HUES64 (cell line): ENCODE measurements at regions not wholly inside any gene's neighbourhood (a gene's known extent, or its start where the extent isn't known, plus 50 kb on each side); places are given as distances from the start of the nearest gene placed in this dataset.

Experiments
- H3K27ac ChIP-seq: 2 replicates; pipeline ENCODE4 v1.7.0; 2013; ENCODE audit warnings: low read depth, low read length, inconsistent platforms
- H3K27me3 ChIP-seq: 2 replicates; pipeline ENCODE4 v1.6.1; 2013; ENCODE audit warnings: mild to moderate bottlenecking, low read length; ENCODE audit not compliant: insufficient read depth
- H3K36me3 ChIP-seq: 2 replicates; pipeline ENCODE4 v1.6.1; 2013; ENCODE audit warnings: mild to moderate bottlenecking, low read length; ENCODE audit not compliant: insufficient read depth
- H3K4me1 ChIP-seq: 2 replicates; pipeline ENCODE4 v1.6.1; 2013; ENCODE audit warnings: mild to moderate bottlenecking, low read length, moderate library complexity; ENCODE audit not compliant: insufficient read depth
- H3K4me3 ChIP-seq: 2 replicates; pipeline ENCODE4 v1.5.1; 2013; ENCODE audit warnings: mild to moderate bottlenecking, low read length, moderate library complexity
- H3K9ac ChIP-seq: 2 replicates; pipeline ENCODE4 v1.6.1; 2013; ENCODE audit warnings: mild to moderate bottlenecking, low read depth, low read length
- H3K9me3 ChIP-seq: 2 replicates; pipeline ENCODE4 v1.6.1; 2013; ENCODE audit warnings: low read depth, low read length; ENCODE audit not compliant: insufficient read depth
- WGBS: fragments of 150-250, 120-280 bp; methylation state at CpG from one replicate; pipeline ENCODE4 v1.1.7; 2013; ENCODE audit warnings: missing lambda C conversion rate; 5-methylcytosine and 5-hydroxymethylcytosine counted together

DNA sequence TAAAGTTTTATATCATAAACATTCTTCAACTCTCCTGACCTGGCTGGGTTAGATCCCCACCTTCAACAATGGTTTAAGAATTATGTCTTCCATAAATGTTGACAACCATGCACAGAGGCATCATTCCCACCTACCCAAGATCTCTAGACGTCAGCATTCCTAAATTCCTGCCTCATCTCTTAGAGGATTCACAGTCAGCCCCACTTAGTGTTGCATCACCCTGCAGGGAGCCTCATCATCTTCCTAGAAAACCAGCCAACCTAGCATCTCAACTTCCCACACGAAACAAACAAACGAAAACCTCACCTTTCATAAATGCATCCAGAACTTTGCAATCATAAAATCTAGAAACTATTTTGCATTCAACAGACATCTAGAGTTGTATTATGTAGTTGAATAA lies 816.1 kb upstream of the C9orf72 start:
- Histone ChIP-seq H3K27me3 (no peaks in the 10 kb centered on the region), H3K36me3 (no peaks in the 10 kb centered on the region), H3K4me3 (no peak overlapping the region), H3K4me1 (no peaks in the 10 kb centered on the region), H3K9me3 (peaks cover 4% of the 10 kb centered on the region; the same call in 1 of the 2 replicates), H3K9ac (no peak overlapping the region), H3K27ac (no peak overlapping the region)
- WGBS, result 72% methylated on average over 3 of the region's 3 CpGs

DNA sequence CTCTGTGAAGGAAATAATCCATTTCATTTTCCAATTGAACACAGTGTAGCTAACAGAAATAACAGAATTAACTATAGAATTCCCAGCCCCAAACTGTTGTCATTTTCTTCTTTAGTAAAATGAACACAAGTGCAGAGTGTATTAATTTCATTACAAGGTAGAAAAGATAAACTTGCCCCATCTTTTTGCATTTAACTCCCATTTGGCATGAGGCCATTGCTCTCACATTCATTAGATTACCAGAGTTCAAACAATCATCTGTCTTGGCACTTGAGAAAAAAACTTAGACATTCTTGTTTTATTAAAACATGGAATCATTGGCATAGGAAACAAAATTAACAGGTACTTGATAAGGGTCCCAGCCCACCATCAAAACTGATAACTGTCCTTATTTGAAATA lies 821.5 kb upstream of the C9orf72 start:
- Histone ChIP-seq H3K4me1 (no peaks in the 10 kb centered on the region), H3K36me3 (no peaks in the 10 kb centered on the region), H3K4me3 (no peak overlapping the region), H3K27ac (no peak overlapping the region), H3K9ac (no peak overlapping the region), H3K27me3 (no peaks in the 10 kb centered on the region), H3K9me3 (no peaks in the 10 kb centered on the region)

DNA sequence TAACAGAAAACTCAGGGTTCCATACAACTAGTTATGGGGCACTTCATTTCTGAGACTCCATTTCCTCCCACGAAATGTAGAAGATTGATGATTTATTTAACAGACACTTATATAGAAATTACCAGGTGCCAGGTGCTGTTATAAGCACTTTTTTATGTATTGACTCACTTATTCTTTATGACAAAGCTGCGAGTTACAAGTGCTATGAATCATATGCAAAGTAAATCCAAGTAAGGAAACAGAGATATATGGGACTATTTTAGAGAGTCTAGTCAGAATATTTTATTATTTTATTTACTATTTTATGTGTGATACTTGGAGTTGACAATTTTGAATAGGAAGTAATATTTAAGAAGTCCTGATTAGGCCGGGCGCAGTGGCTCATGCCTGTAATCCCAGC lies 822.8 kb upstream of the C9orf72 start:
- H3K9ac ChIP-seq, result no peak overlapping the region
- H3K27me3 ChIP-seq, result no peaks in the 10 kb centered on the region
- no peaks in the 10 kb centered on the region for H3K4me1 ChIP-seq
- H3K4me3 ChIP-seq, result no peak overlapping the region
- no peaks in the 10 kb centered on the region for H3K9me3 ChIP-seq
- H3K36me3 ChIP-seq, result no peaks in the 10 kb centered on the region
- H3K27ac ChIP-seq, result no peak overlapping the region
- WGBS, result 97% methylated on average over 2 of the region's 4 CpGs

DNA sequence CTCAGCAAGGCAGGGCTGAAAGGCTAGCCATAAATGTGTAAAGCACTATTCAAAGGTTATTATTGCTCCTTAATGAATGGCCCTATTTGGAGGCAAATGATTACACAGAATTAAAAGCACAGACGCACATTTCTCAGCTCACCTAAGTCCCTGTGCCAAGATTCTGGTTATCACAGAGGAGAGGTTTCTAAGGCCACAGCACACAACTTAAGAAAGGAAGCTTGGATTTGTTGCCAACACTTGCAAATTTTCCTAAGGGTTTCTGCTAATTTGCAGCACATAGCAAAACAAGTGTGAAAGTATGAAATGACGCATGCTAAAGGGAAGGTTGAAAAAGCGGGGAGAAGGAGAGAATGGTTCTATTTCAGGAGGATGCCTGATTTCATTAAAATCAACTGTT lies 834.1 kb upstream of the C9orf72 start:
- no peak overlapping the region for H3K27ac ChIP-seq
- H3K9ac ChIP-seq, result no peak overlapping the region
- no peaks in the 10 kb centered on the region for H3K9me3 ChIP-seq
- H3K4me3 ChIP-seq, result no peak overlapping the region
- WGBS, result 93% methylated on average over 3 of the region's 3 CpGs
- H3K27me3 ChIP-seq, result no peaks in the 10 kb centered on the region
- H3K36me3 ChIP-seq, result no peaks in the 10 kb centered on the region
- no peaks in the 10 kb centered on the region for H3K4me1 ChIP-seq

DNA sequence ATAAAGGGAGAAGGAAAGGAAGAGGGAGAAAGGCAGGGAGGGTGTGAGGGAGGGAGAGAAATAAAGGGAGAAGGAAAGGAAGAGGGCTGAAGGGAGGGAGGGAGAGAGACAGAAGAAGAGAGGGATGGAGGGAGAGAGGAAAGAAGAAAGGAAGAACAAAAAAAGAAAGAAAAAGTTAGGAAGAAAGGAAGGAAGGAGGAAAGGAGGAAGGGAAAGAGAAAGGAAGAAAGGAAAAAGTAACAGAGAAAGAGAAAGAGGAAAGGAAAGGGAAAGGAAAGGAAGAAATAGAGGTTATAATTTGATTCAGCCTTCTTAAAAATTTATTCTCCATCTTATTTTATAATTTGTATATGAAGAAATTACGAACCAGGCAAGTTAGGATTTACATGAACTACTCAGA lies 836.6 kb upstream of the C9orf72 start:
- Histone ChIP-seq H3K4me1 (no peaks in the 10 kb centered on the region; the same call in 1 of the 2 replicates), H3K9me3 (no peaks in the 10 kb centered on the region), H3K9ac (no peak overlapping the region), H3K27me3 (no peaks in the 10 kb centered on the region), H3K36me3 (no peaks in the 10 kb centered on the region), H3K4me3 (no peak overlapping the region), H3K27ac (no peak overlapping the region)
- no CpG with 5 or more reads among the region's 1 CpG for WGBS

DNA sequence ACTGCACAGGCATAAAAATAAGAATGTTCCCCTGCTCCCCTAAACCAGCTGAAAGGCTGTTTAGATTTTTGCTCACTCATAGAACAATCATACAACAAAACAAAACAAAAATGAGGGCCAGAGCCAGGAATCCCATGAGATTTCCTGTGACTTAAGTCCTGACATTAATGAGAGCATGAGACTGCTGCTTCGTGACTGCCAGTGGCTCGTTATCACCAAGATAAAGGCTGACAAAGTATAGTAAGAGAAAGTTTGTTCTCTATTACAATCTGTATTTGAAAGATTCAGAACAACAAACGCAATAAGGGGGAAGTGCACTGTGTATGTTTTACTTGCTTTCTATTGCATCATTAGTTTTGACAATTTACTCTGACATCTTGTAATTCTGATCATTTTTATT lies 837.1 kb upstream of the C9orf72 start:
- no peaks in the 10 kb centered on the region for H3K36me3 ChIP-seq
- no peak overlapping the region for H3K4me3 ChIP-seq
- H3K9me3 ChIP-seq, result no peaks in the 10 kb centered on the region
- H3K27ac ChIP-seq, result no peak overlapping the region
- H3K27me3 ChIP-seq, result no peaks in the 10 kb centered on the region
- H3K4me1 ChIP-seq, result no peaks in the 10 kb centered on the region; the same call in 1 of the 2 replicates
- 82% methylated on average over 2 of the region's 3 CpGs for WGBS
- H3K9ac ChIP-seq, result no peak overlapping the region

DNA sequence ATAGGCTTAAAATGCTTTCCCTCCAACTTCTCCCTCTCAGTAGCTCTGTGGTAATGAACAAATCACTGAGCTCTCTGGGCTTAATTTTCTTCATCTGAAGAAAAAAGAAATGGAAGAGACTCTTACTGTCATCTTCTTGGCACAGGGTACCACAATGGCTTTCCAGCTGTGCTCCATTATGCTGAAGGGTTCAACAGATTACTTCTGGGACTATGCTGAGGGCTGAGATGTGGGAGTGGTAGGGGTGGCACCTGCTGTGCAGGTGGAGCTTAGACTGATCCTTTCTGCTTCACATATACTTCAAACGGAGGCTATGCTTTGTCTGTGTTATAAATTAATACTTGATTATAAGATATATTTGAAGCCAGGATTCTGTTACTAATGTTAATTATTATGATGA lies 840.2 kb upstream of the C9orf72 start:
- Histone ChIP-seq H3K27me3 (no peaks in the 10 kb centered on the region), H3K9me3 (no peaks in the 10 kb centered on the region), H3K9ac (no peak overlapping the region), H3K36me3 (no peaks in the 10 kb centered on the region), H3K4me3 (no peak overlapping the region), H3K4me1 (no peaks in the 10 kb centered on the region; the same call in 1 of the 2 replicates), H3K27ac (no peak overlapping the region)
- no CpG with 5 or more reads among the region's 1 CpG for WGBS

DNA sequence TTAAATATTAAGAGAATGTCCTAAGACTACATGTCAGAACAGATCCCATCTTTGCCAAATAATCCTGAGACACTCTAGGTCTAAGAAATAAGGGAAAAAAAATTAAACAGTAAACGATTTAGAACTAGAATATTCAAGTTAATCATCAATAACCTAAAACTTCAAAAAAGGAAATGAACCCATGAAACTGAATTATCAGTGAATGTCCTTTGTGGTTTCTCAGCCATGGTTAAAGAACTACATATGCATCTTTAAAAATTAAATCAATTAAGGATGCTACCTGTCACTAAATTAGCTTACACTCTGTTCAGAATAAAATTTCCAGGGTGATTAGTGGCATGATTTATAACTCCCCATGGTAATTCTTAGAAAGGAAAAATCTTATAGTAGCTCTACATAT lies 850.0 kb upstream of the C9orf72 start:
- H3K4me3 ChIP-seq, result no peak overlapping the region
- WGBS, result 80% methylated on average over 1 of the region's 1 CpG

DNA sequence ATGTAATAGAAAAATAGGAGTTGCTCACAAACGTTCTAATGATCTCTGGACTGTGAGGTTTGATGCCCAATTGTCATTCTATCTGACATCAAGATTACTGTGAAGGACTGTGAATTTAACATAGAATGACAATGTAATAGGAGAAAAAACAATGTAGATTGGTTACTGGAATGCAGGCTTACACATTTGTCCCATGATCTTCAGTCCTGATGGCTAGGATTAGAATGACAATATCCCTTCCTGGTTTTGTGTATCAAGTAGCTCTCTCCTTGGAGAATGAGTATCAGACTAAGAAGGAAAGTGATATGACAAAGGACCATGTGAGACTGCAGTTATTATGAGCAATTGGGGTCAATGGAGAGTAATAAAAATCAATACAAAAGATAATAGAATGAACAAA lies 862.2 kb upstream of the C9orf72 start:
- H3K27ac ChIP-seq, result no peak overlapping the region
- 88% methylated on average over 1 of the region's 1 CpG for WGBS
- H3K9me3 ChIP-seq, result no peaks in the 10 kb centered on the region
- no peaks in the 10 kb centered on the region for H3K27me3 ChIP-seq
- H3K4me1 ChIP-seq, result peaks cover 5% of the 10 kb centered on the region; the same call in 1 of the 2 replicates
- H3K9ac ChIP-seq, result no peak overlapping the region
- no peak overlapping the region for H3K4me3 ChIP-seq
- no peaks in the 10 kb centered on the region for H3K36me3 ChIP-seq

More for the DNA sequence above, 850.0 kb upstream of the C9orf72 start:
- Histone ChIP-seq H3K27ac (no peak overlapping the region), H3K4me1 (no peaks in the 10 kb centered on the region), H3K27me3 (no peaks in the 10 kb centered on the region), H3K9me3 (no peaks in the 10 kb centered on the region), H3K36me3 (no peaks in the 10 kb centered on the region), H3K9ac (no peak overlapping the region)

DNA sequence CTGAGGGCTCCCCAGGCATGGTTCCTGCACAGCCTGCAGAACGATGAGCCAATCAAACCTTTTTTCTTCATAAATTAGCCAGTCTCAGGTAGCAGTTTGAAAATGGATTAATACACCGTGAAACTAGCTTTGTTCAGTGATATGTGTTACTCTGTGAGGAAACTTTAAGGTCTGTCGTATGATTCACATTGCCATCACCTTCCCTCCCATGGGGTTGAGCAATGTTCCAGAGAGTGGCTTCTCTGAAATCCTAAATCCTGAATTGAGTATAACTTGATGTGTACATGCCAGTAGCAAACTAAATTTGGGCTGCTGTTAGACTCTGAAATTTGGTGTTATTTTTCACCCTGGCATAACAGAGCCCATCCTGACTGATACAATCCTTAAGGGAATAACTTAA lies 866.4 kb upstream of the C9orf72 start:
- Histone ChIP-seq H3K9me3 (peaks cover 12% of the 10 kb centered on the region; the same call in 1 of the 2 replicates), H3K27me3 (no peaks in the 10 kb centered on the region), H3K36me3 (no peaks in the 10 kb centered on the region), H3K27ac (no peak overlapping the region), H3K4me3 (no peak overlapping the region), H3K4me1 (peaks cover 5% of the 10 kb centered on the region; the same call in 1 of the 2 replicates), H3K9ac (no peak overlapping the region)
- WGBS, result 91% methylated on average over 3 of the region's 3 CpGs

DNA sequence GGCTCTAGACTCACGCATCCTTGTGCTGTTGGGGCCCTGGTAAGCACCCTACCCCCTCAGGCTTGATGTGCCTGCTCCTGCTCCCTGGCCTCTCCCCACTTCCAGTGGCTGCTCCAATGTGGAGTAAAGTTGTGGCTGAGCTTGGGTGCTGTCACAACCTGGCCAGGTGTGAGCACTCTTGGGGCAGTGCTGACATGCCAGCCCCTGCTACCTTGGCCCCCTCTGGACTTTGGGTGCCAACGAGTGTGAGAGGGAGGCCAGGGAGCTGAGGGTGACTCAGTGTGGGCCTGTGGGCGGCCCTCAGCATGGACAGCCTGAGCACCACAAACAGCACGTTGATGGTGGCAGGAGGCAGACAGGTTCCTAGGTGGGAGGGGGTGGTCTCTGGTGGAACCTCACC lies 870.2 kb upstream of the C9orf72 start:
- Histone ChIP-seq H3K27me3 (no peaks in the 10 kb centered on the region), H3K9ac (no peak overlapping the region), H3K9me3 (peaks cover 12% of the 10 kb centered on the region; the same call in 1 of the 2 replicates)

DNA sequence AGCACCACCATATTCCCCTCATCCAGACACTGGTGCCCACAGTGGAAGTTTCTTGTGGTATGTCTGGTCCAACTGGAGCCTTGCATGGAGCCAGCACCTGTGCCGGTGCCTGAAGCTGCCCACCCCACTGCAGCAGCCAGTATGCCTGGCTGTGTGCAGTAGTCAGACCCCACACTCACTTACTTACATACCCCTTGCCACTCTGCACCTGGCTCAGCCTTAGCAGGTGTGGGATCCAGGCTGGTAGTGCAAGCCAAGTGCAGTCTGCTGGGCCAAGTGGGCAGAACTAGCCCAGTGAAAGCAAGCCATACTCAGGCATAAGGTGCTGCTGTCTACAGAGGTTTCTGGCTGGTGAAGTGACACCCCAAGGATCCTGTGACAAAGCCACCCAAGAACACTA lies 871.4 kb upstream of the C9orf72 start:
- no peak overlapping the region for H3K9ac ChIP-seq
- H3K4me3 ChIP-seq, result no peak overlapping the region
- H3K4me1 ChIP-seq, result no peaks in the 10 kb centered on the region
- no peaks in the 10 kb centered on the region for H3K36me3 ChIP-seq
- peaks cover 12% of the 10 kb centered on the region; the same call in 1 of the 2 replicates for H3K9me3 ChIP-seq
- 96% methylated on average over 1 of the region's 1 CpG for WGBS
- no peak overlapping the region for H3K27ac ChIP-seq
- H3K27me3 ChIP-seq, result no peaks in the 10 kb centered on the region

More for the DNA sequence above, 870.2 kb upstream of the C9orf72 start:
- no peak overlapping the region for H3K27ac ChIP-seq
- H3K4me1 ChIP-seq, result no peaks in the 10 kb centered on the region
- H3K36me3 ChIP-seq, result no peaks in the 10 kb centered on the region
- H3K4me3 ChIP-seq, result no peak overlapping the region
- WGBS, result 93% methylated on average over 4 of the region's 4 CpGs
